HL-60 (cell line): ENCODE measurements at regions not wholly inside any gene's neighbourhood (a gene's known extent, or its start where the extent isn't known, plus 50 kb on each side); places are given as distances from the start of the nearest gene placed in this dataset.

Source experiments
- GABPA ChIP-seq: IDR thresholded peaks from 2 replicates; pipeline ENCODE4 v1.6.1; 2012; ENCODE audit warnings: low read depth
- POLR2AphosphoS5 ChIP-seq: IDR thresholded peaks from 2 replicates; pipeline ENCODE4 v1.6.1; 2012; ENCODE audit warnings: low read depth
- SPI1 ChIP-seq: IDR thresholded peaks from 2 replicates; pipeline ENCODE4 v1.6.1; 2012; ENCODE audit warnings: low read depth, mild to moderate bottlenecking, borderline replicate concordance
- TF ChIP-seq, protein P1 (sequence below): IDR thresholded peaks from one replicate; pipeline ENCODE4 v1.5.1; 2011; ENCODE audit warnings: low read length, control low read depth, inconsistent platforms; ENCODE audit not compliant: insufficient read depth
- TF ChIP-seq, protein P2 (sequence below): IDR thresholded peaks from 2 replicates; pipeline ENCODE4 v1.6.1; 2012; ENCODE audit warnings: low read depth; ENCODE audit not compliant: insufficient replicate concordance

GRCh38 chr12:34379142-34379541 is 356.8 kb downstream of the ALG10 start:
- TF ChIP-seq SPI1 (no peak), GABPA (no peak), POLR2AphosphoS5 (no peak)
- TF ChIP-seq, protein P1, sequence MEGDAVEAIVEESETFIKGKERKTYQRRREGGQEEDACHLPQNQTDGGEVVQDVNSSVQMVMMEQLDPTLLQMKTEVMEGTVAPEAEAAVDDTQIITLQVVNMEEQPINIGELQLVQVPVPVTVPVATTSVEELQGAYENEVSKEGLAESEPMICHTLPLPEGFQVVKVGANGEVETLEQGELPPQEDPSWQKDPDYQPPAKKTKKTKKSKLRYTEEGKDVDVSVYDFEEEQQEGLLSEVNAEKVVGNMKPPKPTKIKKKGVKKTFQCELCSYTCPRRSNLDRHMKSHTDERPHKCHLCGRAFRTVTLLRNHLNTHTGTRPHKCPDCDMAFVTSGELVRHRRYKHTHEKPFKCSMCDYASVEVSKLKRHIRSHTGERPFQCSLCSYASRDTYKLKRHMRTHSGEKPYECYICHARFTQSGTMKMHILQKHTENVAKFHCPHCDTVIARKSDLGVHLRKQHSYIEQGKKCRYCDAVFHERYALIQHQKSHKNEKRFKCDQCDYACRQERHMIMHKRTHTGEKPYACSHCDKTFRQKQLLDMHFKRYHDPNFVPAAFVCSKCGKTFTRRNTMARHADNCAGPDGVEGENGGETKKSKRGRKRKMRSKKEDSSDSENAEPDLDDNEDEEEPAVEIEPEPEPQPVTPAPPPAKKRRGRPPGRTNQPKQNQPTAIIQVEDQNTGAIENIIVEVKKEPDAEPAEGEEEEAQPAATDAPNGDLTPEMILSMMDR, result no peak
- TF ChIP-seq, protein P2, sequence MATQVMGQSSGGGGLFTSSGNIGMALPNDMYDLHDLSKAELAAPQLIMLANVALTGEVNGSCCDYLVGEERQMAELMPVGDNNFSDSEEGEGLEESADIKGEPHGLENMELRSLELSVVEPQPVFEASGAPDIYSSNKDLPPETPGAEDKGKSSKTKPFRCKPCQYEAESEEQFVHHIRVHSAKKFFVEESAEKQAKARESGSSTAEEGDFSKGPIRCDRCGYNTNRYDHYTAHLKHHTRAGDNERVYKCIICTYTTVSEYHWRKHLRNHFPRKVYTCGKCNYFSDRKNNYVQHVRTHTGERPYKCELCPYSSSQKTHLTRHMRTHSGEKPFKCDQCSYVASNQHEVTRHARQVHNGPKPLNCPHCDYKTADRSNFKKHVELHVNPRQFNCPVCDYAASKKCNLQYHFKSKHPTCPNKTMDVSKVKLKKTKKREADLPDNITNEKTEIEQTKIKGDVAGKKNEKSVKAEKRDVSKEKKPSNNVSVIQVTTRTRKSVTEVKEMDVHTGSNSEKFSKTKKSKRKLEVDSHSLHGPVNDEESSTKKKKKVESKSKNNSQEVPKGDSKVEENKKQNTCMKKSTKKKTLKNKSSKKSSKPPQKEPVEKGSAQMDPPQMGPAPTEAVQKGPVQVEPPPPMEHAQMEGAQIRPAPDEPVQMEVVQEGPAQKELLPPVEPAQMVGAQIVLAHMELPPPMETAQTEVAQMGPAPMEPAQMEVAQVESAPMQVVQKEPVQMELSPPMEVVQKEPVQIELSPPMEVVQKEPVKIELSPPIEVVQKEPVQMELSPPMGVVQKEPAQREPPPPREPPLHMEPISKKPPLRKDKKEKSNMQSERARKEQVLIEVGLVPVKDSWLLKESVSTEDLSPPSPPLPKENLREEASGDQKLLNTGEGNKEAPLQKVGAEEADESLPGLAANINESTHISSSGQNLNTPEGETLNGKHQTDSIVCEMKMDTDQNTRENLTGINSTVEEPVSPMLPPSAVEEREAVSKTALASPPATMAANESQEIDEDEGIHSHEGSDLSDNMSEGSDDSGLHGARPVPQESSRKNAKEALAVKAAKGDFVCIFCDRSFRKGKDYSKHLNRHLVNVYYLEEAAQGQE, result no peak
